ENCODE measurements at regions not wholly inside any gene's neighbourhood (a gene's known extent, or its start where the extent isn't known, plus 50 kb on each side); places are given as distances from the start of the nearest gene placed in this dataset.

DNA sequence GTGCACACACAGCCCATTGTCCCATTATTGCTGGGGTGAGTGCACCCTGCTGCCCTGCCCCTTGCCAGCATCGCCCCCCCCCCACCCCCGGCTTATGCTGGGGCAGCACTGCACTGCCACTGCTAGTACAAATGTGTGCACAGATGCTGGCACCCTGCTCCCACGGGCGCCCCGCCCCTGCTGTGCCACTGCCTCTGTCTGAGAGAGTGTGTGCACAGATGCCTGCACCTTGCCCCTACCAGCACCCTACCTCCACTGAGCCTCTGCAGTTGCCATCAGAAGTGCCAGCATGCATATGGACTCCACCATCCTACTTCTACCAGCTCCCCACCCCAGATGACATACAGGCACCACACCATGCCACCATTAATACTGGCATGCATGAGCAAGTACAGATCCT, 454.6 kb upstream of the KHDRBS2 start:
- Histone ChIP-seq H4K20me1 (ENCODE audit: insufficient read depth) (no peaks in the 10 kb centered on the region), H3K79me2 (replicated peaks; ENCODE audit: insufficient read depth, low read length) (no peaks in the 10 kb centered on the region), H3K27ac (ENCODE audit: low read length) (no peak overlapping the region), H3K4me2 (ENCODE audit: low read length) (no peak overlapping the region), H3F3A (ENCODE audit: insufficient read depth, low read length, poor library complexity, severe bottlenecking) (no peaks in the 10 kb centered on the region), H3K9ac (ENCODE audit: low read length) (no peak overlapping the region), H3K4me3 (ENCODE audit: low read length) (no peak overlapping the region), H3K9me3 (ENCODE audit: low read length) (no peaks in the 10 kb centered on the region), H3K27me3 (ENCODE audit: insufficient read depth, low read depth, low read length) (no peaks in the 10 kb centered on the region), H3K9me2 (ENCODE audit: insufficient read depth, low read length) (no peaks in the 10 kb centered on the region), H2AFZ (ENCODE audit: low read depth, low read length) (no peak overlapping the region), H3K36me3 (ENCODE audit: insufficient read depth, low read length) (no peaks in the 10 kb centered on the region)
- TF ChIP-seq EP300 (conservative IDR thresholded peaks at IDR 0.05; ENCODE audit: poor library complexity, severe bottlenecking) (no peak), SMC3 (conservative IDR thresholded peaks at IDR 0.05; ENCODE audit: poor library complexity) (no peak), EZH2 (IDR thresholded peaks at IDR 0.05; ENCODE audit: borderline replicate concordance, insufficient read depth, low read length, poor library complexity, severe bottlenecking) (no peak), RAD21 (conservative IDR thresholded peaks at IDR 0.05) (no peak), TAF1 (IDR thresholded peaks at IDR 0.05; ENCODE audit: low read depth) (no peak), POLR2AphosphoS5 (IDR thresholded peaks at IDR 0.05) (no peak), MXI1 (conservative IDR thresholded peaks at IDR 0.05; ENCODE audit: poor library complexity, severe bottlenecking) (no peak)
- TF ChIP-seq, protein P1, sequence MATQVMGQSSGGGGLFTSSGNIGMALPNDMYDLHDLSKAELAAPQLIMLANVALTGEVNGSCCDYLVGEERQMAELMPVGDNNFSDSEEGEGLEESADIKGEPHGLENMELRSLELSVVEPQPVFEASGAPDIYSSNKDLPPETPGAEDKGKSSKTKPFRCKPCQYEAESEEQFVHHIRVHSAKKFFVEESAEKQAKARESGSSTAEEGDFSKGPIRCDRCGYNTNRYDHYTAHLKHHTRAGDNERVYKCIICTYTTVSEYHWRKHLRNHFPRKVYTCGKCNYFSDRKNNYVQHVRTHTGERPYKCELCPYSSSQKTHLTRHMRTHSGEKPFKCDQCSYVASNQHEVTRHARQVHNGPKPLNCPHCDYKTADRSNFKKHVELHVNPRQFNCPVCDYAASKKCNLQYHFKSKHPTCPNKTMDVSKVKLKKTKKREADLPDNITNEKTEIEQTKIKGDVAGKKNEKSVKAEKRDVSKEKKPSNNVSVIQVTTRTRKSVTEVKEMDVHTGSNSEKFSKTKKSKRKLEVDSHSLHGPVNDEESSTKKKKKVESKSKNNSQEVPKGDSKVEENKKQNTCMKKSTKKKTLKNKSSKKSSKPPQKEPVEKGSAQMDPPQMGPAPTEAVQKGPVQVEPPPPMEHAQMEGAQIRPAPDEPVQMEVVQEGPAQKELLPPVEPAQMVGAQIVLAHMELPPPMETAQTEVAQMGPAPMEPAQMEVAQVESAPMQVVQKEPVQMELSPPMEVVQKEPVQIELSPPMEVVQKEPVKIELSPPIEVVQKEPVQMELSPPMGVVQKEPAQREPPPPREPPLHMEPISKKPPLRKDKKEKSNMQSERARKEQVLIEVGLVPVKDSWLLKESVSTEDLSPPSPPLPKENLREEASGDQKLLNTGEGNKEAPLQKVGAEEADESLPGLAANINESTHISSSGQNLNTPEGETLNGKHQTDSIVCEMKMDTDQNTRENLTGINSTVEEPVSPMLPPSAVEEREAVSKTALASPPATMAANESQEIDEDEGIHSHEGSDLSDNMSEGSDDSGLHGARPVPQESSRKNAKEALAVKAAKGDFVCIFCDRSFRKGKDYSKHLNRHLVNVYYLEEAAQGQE (IDR thresholded peaks at IDR 0.05; ENCODE audit: borderline replicate concordance) = no peak
- TF ChIP-seq, protein P2, sequence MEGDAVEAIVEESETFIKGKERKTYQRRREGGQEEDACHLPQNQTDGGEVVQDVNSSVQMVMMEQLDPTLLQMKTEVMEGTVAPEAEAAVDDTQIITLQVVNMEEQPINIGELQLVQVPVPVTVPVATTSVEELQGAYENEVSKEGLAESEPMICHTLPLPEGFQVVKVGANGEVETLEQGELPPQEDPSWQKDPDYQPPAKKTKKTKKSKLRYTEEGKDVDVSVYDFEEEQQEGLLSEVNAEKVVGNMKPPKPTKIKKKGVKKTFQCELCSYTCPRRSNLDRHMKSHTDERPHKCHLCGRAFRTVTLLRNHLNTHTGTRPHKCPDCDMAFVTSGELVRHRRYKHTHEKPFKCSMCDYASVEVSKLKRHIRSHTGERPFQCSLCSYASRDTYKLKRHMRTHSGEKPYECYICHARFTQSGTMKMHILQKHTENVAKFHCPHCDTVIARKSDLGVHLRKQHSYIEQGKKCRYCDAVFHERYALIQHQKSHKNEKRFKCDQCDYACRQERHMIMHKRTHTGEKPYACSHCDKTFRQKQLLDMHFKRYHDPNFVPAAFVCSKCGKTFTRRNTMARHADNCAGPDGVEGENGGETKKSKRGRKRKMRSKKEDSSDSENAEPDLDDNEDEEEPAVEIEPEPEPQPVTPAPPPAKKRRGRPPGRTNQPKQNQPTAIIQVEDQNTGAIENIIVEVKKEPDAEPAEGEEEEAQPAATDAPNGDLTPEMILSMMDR (IDR thresholded peaks at IDR 0.05; ENCODE audit: poor library complexity, severe bottlenecking) = no peak

DNA sequence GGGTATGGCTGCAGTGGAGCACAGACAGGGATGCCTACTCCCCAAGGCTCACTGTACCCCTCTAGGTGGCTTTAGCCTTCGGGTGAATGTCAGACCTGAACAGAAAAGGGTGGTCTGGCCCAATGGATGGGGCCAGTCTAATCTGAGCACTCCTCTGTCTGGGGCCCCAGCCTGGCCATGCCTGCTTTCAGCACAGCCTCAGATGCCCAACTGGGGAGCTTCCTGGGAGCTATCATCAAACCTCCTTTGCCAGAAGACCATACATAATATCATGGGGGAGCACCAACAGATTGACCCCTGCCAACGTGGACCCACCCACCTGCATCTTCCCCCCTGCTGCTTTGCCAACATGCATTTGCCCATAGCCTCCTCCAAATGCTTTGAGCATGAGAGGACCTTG, 454.1 kb upstream of the KHDRBS2 start:
- Histone ChIP-seq H3F3A (ENCODE audit: insufficient read depth, low read length, poor library complexity, severe bottlenecking) (no peaks in the 10 kb centered on the region), H3K9me3 (ENCODE audit: low read length) (no peaks in the 10 kb centered on the region), H3K9ac (ENCODE audit: low read length) (no peak overlapping the region), H3K27ac (ENCODE audit: low read length) (no peak overlapping the region), H4K20me1 (ENCODE audit: insufficient read depth) (no peaks in the 10 kb centered on the region), H3K9me2 (ENCODE audit: insufficient read depth, low read length) (no peaks in the 10 kb centered on the region), H3K4me2 (ENCODE audit: low read length) (no peak overlapping the region), H2AFZ (ENCODE audit: low read depth, low read length) (no peak overlapping the region), H3K79me2 (replicated peaks; ENCODE audit: insufficient read depth, low read length) (no peaks in the 10 kb centered on the region), H3K27me3 (ENCODE audit: insufficient read depth, low read depth, low read length) (no peaks in the 10 kb centered on the region), H3K36me3 (ENCODE audit: insufficient read depth, low read length) (no peaks in the 10 kb centered on the region), H3K4me3 (ENCODE audit: low read length) (no peak overlapping the region)
- no peak for TF ChIP-seq SMC3 (conservative IDR thresholded peaks at IDR 0.05; ENCODE audit: poor library complexity)

DNA sequence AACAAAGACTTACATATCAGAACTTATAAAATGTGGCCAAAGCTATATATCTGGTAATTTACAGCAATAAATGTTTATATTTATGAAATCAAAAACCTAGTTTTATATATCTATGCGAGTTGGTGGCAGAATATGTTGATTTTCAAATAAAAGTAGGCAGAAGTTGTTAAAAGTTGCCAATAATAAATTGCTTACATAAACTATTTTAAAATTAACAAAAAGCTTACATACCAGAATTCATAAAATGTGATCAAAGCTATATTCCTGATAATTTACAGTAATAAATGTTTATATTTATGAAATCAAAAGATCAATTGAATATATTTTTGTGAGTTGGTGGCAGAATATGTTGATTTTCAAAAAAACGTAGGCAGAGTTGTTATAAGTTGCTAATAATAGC, 451.8 kb upstream of the KHDRBS2 start:
- no peaks in the 10 kb centered on the region for H3K9me3 ChIP-seq (ENCODE audit: low read length)
- H3K36me3 ChIP-seq (ENCODE audit: insufficient read depth, low read length) = no peaks in the 10 kb centered on the region
- no peaks in the 10 kb centered on the region for H3K79me2 ChIP-seq (replicated peaks; ENCODE audit: insufficient read depth, low read length)
- H3F3A ChIP-seq (ENCODE audit: insufficient read depth, low read length, poor library complexity, severe bottlenecking) = no peaks in the 10 kb centered on the region
- TF ChIP-seq, protein P2 (IDR thresholded peaks at IDR 0.05; ENCODE audit: poor library complexity, severe bottlenecking) = no peak
- TF ChIP-seq TAF1 (IDR thresholded peaks at IDR 0.05; ENCODE audit: low read depth) = no peak
- no peak for TF ChIP-seq POLR2AphosphoS5 (IDR thresholded peaks at IDR 0.05)
- no peak for TF ChIP-seq EZH2 (IDR thresholded peaks at IDR 0.05; ENCODE audit: borderline replicate concordance, insufficient read depth, low read length, poor library complexity, severe bottlenecking)
- no peak for TF ChIP-seq RAD21 (conservative IDR thresholded peaks at IDR 0.05)
- H3K4me3 ChIP-seq (ENCODE audit: low read length) = no peak overlapping the region
- no peak overlapping the region for H2AFZ ChIP-seq (ENCODE audit: low read depth, low read length)
- no peak overlapping the region for H3K4me2 ChIP-seq (ENCODE audit: low read length)
- H3K9ac ChIP-seq (ENCODE audit: low read length) = no peak overlapping the region
- no peaks in the 10 kb centered on the region for H3K9me2 ChIP-seq (ENCODE audit: insufficient read depth, low read length)
- H4K20me1 ChIP-seq (ENCODE audit: insufficient read depth) = no peaks in the 10 kb centered on the region
- no peaks in the 10 kb centered on the region for H3K27me3 ChIP-seq (ENCODE audit: insufficient read depth, low read depth, low read length)
- no peak overlapping the region for H3K27ac ChIP-seq (ENCODE audit: low read length)

All from neural cell (in vitro differentiated cells).